NT2/D1 (cell line): ENCODE measurements at regions not wholly inside any gene's neighbourhood (a gene's known extent, or its start where the extent isn't known, plus 50 kb on each side); places are given as distances from the start of the nearest gene placed in this dataset.

Source experiments
- DNase-seq: peaks from one replicate; pipeline ENCODE4 v3.0.0-alpha.2; 2011; ENCODE audit warnings: low read depth, low spot score
- H3K27me3 ChIP-seq: 2 replicates; pipeline ENCODE4 v1.6.0; 2011; ENCODE audit warnings: mild to moderate bottlenecking; ENCODE audit not compliant: insufficient read length, insufficient read depth
- H3K36me3 ChIP-seq: 2 replicates; pipeline ENCODE4 v1.6.1; 2011; ENCODE audit warnings: mild to moderate bottlenecking, low read length, mixed read lengths; ENCODE audit not compliant: insufficient read depth, insufficient read length
- H3K4me1 ChIP-seq: 2 replicates; pipeline ENCODE4 v1.5.1; 2011; ENCODE audit not compliant: insufficient read depth, insufficient read length
- H3K4me3 ChIP-seq: 2 replicates; pipeline ENCODE4 v1.5.1; 2011; ENCODE audit warnings: low read depth; ENCODE audit not compliant: insufficient read length
- H3K9ac ChIP-seq: 2 replicates; pipeline ENCODE4 v1.6.0; 2011; ENCODE audit warnings: low read depth; ENCODE audit not compliant: insufficient read length
- H3K9me3 ChIP-seq: 2 replicates; pipeline ENCODE4 v1.5.1; 2011; ENCODE audit warnings: mild to moderate bottlenecking, low read length; ENCODE audit not compliant: insufficient read depth
- SUZ12 ChIP-seq: IDR thresholded peaks from 2 replicates; pipeline ENCODE4 v1.6.1; 2011; ENCODE audit not compliant: insufficient read length, insufficient read depth; ENCODE audit errors: extremely low read depth
- YY1 ChIP-seq: IDR thresholded peaks from 2 replicates; pipeline ENCODE4 v1.6.1; 2011; ENCODE audit not compliant: insufficient read length, insufficient read depth
- ZNF274 ChIP-seq: IDR thresholded peaks from 2 replicates; pipeline ENCODE4 v1.6.1; 2011; ENCODE audit warnings: mild to moderate bottlenecking, low read depth, low read length

- Histone ChIP-seq H3K9me3 (peaks cover 7% of the 10 kb centered on the region; the same call in 1 of the 2 replicates), H3K27me3 (no peaks in the 10 kb centered on the region), H3K4me1 (no peaks in the 10 kb centered on the region), H3K4me3 (no peak overlapping the region), H3K36me3 (no peaks in the 10 kb centered on the region), H3K9ac (no peak overlapping the region)
- DNase-seq: no peak
- TF ChIP-seq ZNF274: no peak
- TF ChIP-seq SUZ12: no peak
- TF ChIP-seq YY1: no peak
Observed at GRCh38 chr2:108080177-108080576, 93.9 kb downstream of the SLC5A7 start.

GRCh38 chr2:108082978-108083377 is 96.7 kb downstream of the SLC5A7 start:
- DNase-seq: no peak
- TF ChIP-seq YY1 (no peak), ZNF274 (no peak), SUZ12 (no peak)
- H3K4me1 ChIP-seq: no peaks in the 10 kb centered on the region
- H3K4me3 ChIP-seq: no peak overlapping the region
- no peaks in the 10 kb centered on the region for H3K36me3 ChIP-seq
- H3K9ac ChIP-seq: no peak overlapping the region
- no peaks in the 10 kb centered on the region for H3K27me3 ChIP-seq
- peaks cover 5% of the 10 kb centered on the region; the same call in 1 of the 2 replicates for H3K9me3 ChIP-seq

- Histone ChIP-seq H3K4me1 (no peaks in the 10 kb centered on the region), H3K36me3 (no peaks in the 10 kb centered on the region), H3K27me3 (no peaks in the 10 kb centered on the region), H3K9ac (no peak overlapping the region), H3K4me3 (no peak overlapping the region), H3K9me3 (peaks cover 10% of the 10 kb centered on the region; the same call in 1 of the 2 replicates)
- no peak for TF ChIP-seq SUZ12
- no peak for TF ChIP-seq ZNF274
- no peak for TF ChIP-seq YY1
- DNase-seq: no peak
Observed at GRCh38 chr2:108084311-108084710, 98.0 kb downstream of the SLC5A7 start.

GRCh38 chr2:108092886-108093285 is 106.6 kb downstream of the SLC5A7 start:
- no peaks in the 10 kb centered on the region for H3K27me3 ChIP-seq
- no peak overlapping the region for H3K9ac ChIP-seq
- no peaks in the 10 kb centered on the region for H3K36me3 ChIP-seq
- no peak for DNase-seq
- no peak overlapping the region for H3K4me3 ChIP-seq
- H3K4me1 ChIP-seq: no peaks in the 10 kb centered on the region
- peaks cover 5% of the 10 kb centered on the region; the same call in 1 of the 2 replicates for H3K9me3 ChIP-seq
- no peak for TF ChIP-seq ZNF274
- TF ChIP-seq YY1: no peak
- TF ChIP-seq SUZ12: no peak

- no peak for DNase-seq
- Histone ChIP-seq H3K36me3 (no peaks in the 10 kb centered on the region), H3K27me3 (no peaks in the 10 kb centered on the region), H3K9me3 (peaks cover 8% of the 10 kb centered on the region; the same call in 1 of the 2 replicates), H3K9ac (no peak overlapping the region), H3K4me1 (no peaks in the 10 kb centered on the region), H3K4me3 (no peak overlapping the region)
- TF ChIP-seq ZNF274: no peak
- TF ChIP-seq SUZ12: no peak
- TF ChIP-seq YY1: no peak
Observed at GRCh38 chr2:108101481-108101880, 115.2 kb downstream of the SLC5A7 start.

GRCh38 chr2:108106731-108107130 is 120.4 kb downstream of the SLC5A7 start:
- Histone ChIP-seq H3K4me1 (no peaks in the 10 kb centered on the region), H3K4me3 (no peak overlapping the region), H3K9me3 (peaks cover 12% of the 10 kb centered on the region; the same call in 1 of the 2 replicates), H3K27me3 (no peaks in the 10 kb centered on the region), H3K36me3 (no peaks in the 10 kb centered on the region), H3K9ac (no peak overlapping the region)
- peak; percentile 54 for DNase-seq
- TF ChIP-seq YY1 (no peak), ZNF274 (no peak)

- TF ChIP-seq YY1: no peak
- TF ChIP-seq SUZ12: no peak
- no peak for TF ChIP-seq ZNF274
- Histone ChIP-seq H3K27me3 (no peaks in the 10 kb centered on the region), H3K9ac (no peak overlapping the region), H3K4me1 (no peaks in the 10 kb centered on the region), H3K36me3 (no peaks in the 10 kb centered on the region), H3K9me3 (peaks cover 12% of the 10 kb centered on the region; the same call in 1 of the 2 replicates), H3K4me3 (no peak overlapping the region)
- no peak for DNase-seq
Observed at GRCh38 chr2:108111936-108112335, 125.6 kb downstream of the SLC5A7 start.

- no peak overlapping the region for H3K9ac ChIP-seq
- H3K4me1 ChIP-seq: no peaks in the 10 kb centered on the region
- TF ChIP-seq YY1 (no peak), ZNF274 (no peak), SUZ12 (no peak)
- H3K36me3 ChIP-seq: no peaks in the 10 kb centered on the region
- no peak overlapping the region for H3K4me3 ChIP-seq
- no peak for DNase-seq
- no peaks in the 10 kb centered on the region; the same call in 1 of the 2 replicates for H3K9me3 ChIP-seq
- H3K27me3 ChIP-seq: no peaks in the 10 kb centered on the region
Observed at GRCh38 chr2:108115868-108116267, 123.9 kb upstream of the SULT1C3 start.
